H9 (cell line): ENCODE measurements at regions not wholly inside any gene's neighbourhood (a gene's known extent, or its start where the extent isn't known, plus 50 kb on each side); places are given as distances from the start of the nearest gene placed in this dataset.

Source experiments
- DNase-seq: peaks from one replicate; pipeline ENCODE4 v3.0.0-alpha.2; 2017
- H2AFZ ChIP-seq: one replicate; pipeline ENCODE4 v1.6.1; 2013; ENCODE audit warnings: mild to moderate bottlenecking, low read length, control low read depth, moderate library complexity
- H2AK5ac ChIP-seq: 2 replicates; pipeline ENCODE4 v1.6.1; 2013; ENCODE audit warnings: low read length, control low read depth, mixed read lengths; ENCODE audit not compliant: insufficient read length
- H2BK120ac ChIP-seq: one replicate; pipeline ENCODE4 v1.6.1; 2013; ENCODE audit warnings: low read depth, mild to moderate bottlenecking, low read length, control low read depth, inconsistent platforms; ENCODE audit not compliant: poor library complexity, severe bottlenecking
- H2BK12ac ChIP-seq: 2 replicates; pipeline ENCODE4 v1.6.1; 2013; ENCODE audit warnings: low read length, control low read depth, mixed read lengths, low read depth; ENCODE audit not compliant: insufficient read length
- H2BK15ac ChIP-seq: 2 replicates; pipeline ENCODE4 v1.6.1; 2013; ENCODE audit warnings: low read depth, low read length, control low read depth
- H2BK20ac ChIP-seq: one replicate; pipeline ENCODE4 v1.6.1; 2013; ENCODE audit warnings: low read depth, mild to moderate bottlenecking, low read length, control low read depth, inconsistent platforms; ENCODE audit not compliant: poor library complexity, severe bottlenecking
- H2BK5ac ChIP-seq: 2 replicates; pipeline ENCODE4 v1.6.1; 2013; ENCODE audit warnings: low read length, control low read depth, mixed read lengths; ENCODE audit not compliant: insufficient read length
- H3K14ac ChIP-seq: 2 replicates; pipeline ENCODE4 v1.6.1; 2013; ENCODE audit warnings: low read length, control low read depth; ENCODE audit not compliant: insufficient read depth
- H3K18ac ChIP-seq: 2 replicates; pipeline ENCODE4 v1.6.1; 2013; ENCODE audit warnings: low read depth, mild to moderate bottlenecking, mixed read lengths, low read length, control low read depth; ENCODE audit not compliant: insufficient read length
- H3K23ac ChIP-seq: 2 replicates; pipeline ENCODE4 v1.6.1; 2013; ENCODE audit warnings: low read length, control low read depth, mixed read lengths, low read depth; ENCODE audit not compliant: insufficient read length
- H3K23me2 ChIP-seq: 2 replicates; pipeline ENCODE4 v1.6.1; 2013; ENCODE audit warnings: low read depth, mild to moderate bottlenecking, mixed read lengths, low read length, control low read depth; ENCODE audit not compliant: insufficient read length, poor library complexity, severe bottlenecking
- H3K27ac ChIP-seq: 2 replicates; pipeline ENCODE4 v1.5.1; 2013; ENCODE audit warnings: low read length, control low read depth, mixed read lengths, low read depth; ENCODE audit not compliant: insufficient read length
- H3K27me3 ChIP-seq: 2 replicates; pipeline ENCODE4 v1.6.1; 2013; ENCODE audit warnings: low read length, control low read depth, inconsistent platforms; ENCODE audit not compliant: insufficient read depth
- H3K4ac ChIP-seq: 2 replicates; pipeline ENCODE4 v1.6.1; 2013; ENCODE audit warnings: low read depth, mild to moderate bottlenecking, control low read depth, inconsistent platforms, low read length, moderate library complexity
- H3K4me1 ChIP-seq: 2 replicates; pipeline ENCODE4 v1.6.1; 2013; ENCODE audit warnings: low read length, control low read depth, inconsistent platforms; ENCODE audit not compliant: insufficient read depth
- H3K4me2 ChIP-seq: 2 replicates; pipeline ENCODE4 v1.6.1; 2013; ENCODE audit warnings: low read length, control low read depth, mixed read lengths; ENCODE audit not compliant: insufficient read length, insufficient read depth
- H3K56ac ChIP-seq: 2 replicates; pipeline ENCODE4 v1.6.1; 2013; ENCODE audit warnings: low read depth, mild to moderate bottlenecking, mixed read lengths, low read length, control low read depth; ENCODE audit not compliant: insufficient read length
- H3K79me1 ChIP-seq: 2 replicates; pipeline ENCODE4 v1.6.1; 2013; ENCODE audit warnings: low read depth, mild to moderate bottlenecking, moderate library complexity, low read length, control low read depth, inconsistent platforms; ENCODE audit not compliant: insufficient read depth, poor library complexity, severe bottlenecking
- H3K79me2 ChIP-seq: 2 replicates; pipeline ENCODE4 v1.6.1; 2013; ENCODE audit warnings: low read length, control low read depth, inconsistent platforms; ENCODE audit not compliant: insufficient read depth
- H3K9ac ChIP-seq: 2 replicates; pipeline ENCODE4 v1.6.1; 2013; ENCODE audit warnings: low read length, control low read depth, mixed read lengths; ENCODE audit not compliant: insufficient read length; ENCODE audit errors: extremely low read depth
- H3K9me3 ChIP-seq: one replicate; pipeline ENCODE4 v1.6.1; 2013; ENCODE audit warnings: low read depth, low read length, inconsistent platforms; ENCODE audit not compliant: control insufficient read depth
- H3T11ph ChIP-seq: one replicate; pipeline ENCODE4 v1.6.1; 2013; ENCODE audit warnings: mild to moderate bottlenecking, low read length, control low read depth, inconsistent platforms
- H4K20me1 ChIP-seq: one replicate; pipeline ENCODE4 v1.6.1; 2013; ENCODE audit not compliant: control insufficient read depth, insufficient read length, insufficient read depth
- H4K5ac ChIP-seq: 2 replicates; pipeline ENCODE4 v1.6.1; 2013; ENCODE audit warnings: low read depth, mild to moderate bottlenecking, mixed read lengths, low read length, control low read depth; ENCODE audit not compliant: insufficient read length
- H4K8ac ChIP-seq: replicated peaks from 2 replicates; pipeline ENCODE4 v1.6.1; 2013; ENCODE audit warnings: low read length, control low read depth, mixed read lengths, low read depth; ENCODE audit not compliant: insufficient read length
- H4K91ac ChIP-seq: 2 replicates; pipeline ENCODE4 v1.6.1; 2013; ENCODE audit warnings: low read depth, mild to moderate bottlenecking, moderate library complexity, mixed read lengths, low read length, control low read depth; ENCODE audit not compliant: insufficient read length
- H3K27ac Mint-ChIP-seq, 3 experiments: 2 replicates in 2 of 3; 3 replicates in 1 of 3; pipeline ENCODE4 v1.8.0; 2020 to 2021; ENCODE audit warnings: mixed read lengths in 3 of 3, mild to moderate bottlenecking in 1 of 3, moderate library complexity in 1 of 3
- H3K27me3 Mint-ChIP-seq: 2 replicates; pipeline ENCODE4 v1.8.0; 2021; ENCODE audit warnings: low read depth, mild to moderate bottlenecking, moderate library complexity, mixed read lengths
- H3K36me3 Mint-ChIP-seq, 3 experiments: 2 replicates in 2 of 3; 3 replicates in 1 of 3; pipeline ENCODE4 v1.8.0; 2020 to 2021; ENCODE audit warnings: low read depth in 3 of 3, mixed read lengths in 3 of 3; ENCODE audit not compliant: insufficient read depth in 1 of 3
- H3K4me1 Mint-ChIP-seq, 2 experiments: 2 replicates each; pipeline ENCODE4 v1.8.0; 2020; ENCODE audit warnings: mixed read lengths in 2 of 2
- H3K4me3 Mint-ChIP-seq, 2 experiments: 2 replicates in 1 of 2; 3 replicates in 1 of 2; pipeline ENCODE4 v1.8.0; 2020 to 2021; ENCODE audit warnings: mild to moderate bottlenecking in 2 of 2, mixed read lengths in 2 of 2, moderate library complexity in 1 of 2
- H3K9me3 Mint-ChIP-seq, 2 experiments: 2 replicates in 1 of 2; 3 replicates in 1 of 2; pipeline ENCODE4 v1.8.0; 2020; ENCODE audit warnings: mild to moderate bottlenecking in 2 of 2, mixed read lengths in 2 of 2, moderate library complexity in 1 of 2
- WGBS: extraction: QIAGEN DNeasy Blood & Tissue Kit; methylation state at CpG from one replicate; pipeline ENCODE4 v1.1.7; 2013; ENCODE audit warnings: missing lambda C conversion rate, low lambda C conversion rate, mixed read lengths; ENCODE audit not compliant: insufficient read length; ENCODE audit errors: extremely low coverage; 5-methylcytosine and 5-hydroxymethylcytosine counted together
- TF ChIP-seq, protein P1 (sequence below): fragments of 200-600 bp; sonication (generic); conservative IDR thresholded peaks from 3 replicates; pipeline ENCODE4 v1.8.0; 2021; ENCODE audit warnings: antibody characterized with exemption, mild to moderate bottlenecking

DNA sequence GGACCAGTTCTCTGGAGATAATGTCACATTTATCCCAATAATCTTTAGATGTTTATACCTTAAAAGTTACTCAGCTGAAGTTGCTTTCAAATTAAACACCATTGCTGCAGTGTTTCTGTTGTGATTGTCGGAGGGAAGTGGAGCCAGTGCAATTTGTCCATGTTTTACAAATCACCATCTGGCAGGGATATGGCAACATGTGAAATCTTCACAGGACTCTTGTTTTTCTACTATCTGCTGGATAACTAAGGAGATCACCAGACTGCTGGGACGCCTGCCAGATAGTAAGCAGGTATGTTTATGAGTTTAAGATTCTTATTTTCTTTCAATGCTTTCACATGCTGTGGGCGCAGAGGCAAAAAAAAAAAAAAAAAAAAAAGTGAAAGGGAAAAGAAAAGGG, 100.3 kb upstream of the SOX5 start:
- no peak overlapping the region for H3K4ac ChIP-seq
- no peak overlapping the region for H2BK20ac ChIP-seq
- no CpG with 5 or more reads among the region's 3 CpGs for WGBS
- H3K14ac ChIP-seq = no peak overlapping the region
- no peak overlapping the region for H3K4me3 Mint-ChIP-seq
- no peak overlapping the region for H3K4me2 ChIP-seq
- H2AFZ ChIP-seq = no peak overlapping the region
- H3K9me3 Mint-ChIP-seq = peaks cover 2 to 5% of the 10 kb centered on the region in 2 experiments; a peak in 1 of 5 replicates
- no peak for DNase-seq
- no peaks in the 10 kb centered on the region for H3K27me3 ChIP-seq
- no peak overlapping the region for H2BK12ac ChIP-seq
- no peaks in the 10 kb centered on the region for H3K23me2 ChIP-seq
- no peak overlapping the region for H2BK120ac ChIP-seq
- H3K4me1 Mint-ChIP-seq = no peaks in the 10 kb centered on the region
- no peaks in the 10 kb centered on the region for H3K79me1 ChIP-seq
- no peaks in the 10 kb centered on the region for H3K4me1 ChIP-seq
- H3K18ac ChIP-seq = no peak overlapping the region
- no peak overlapping the region for H4K8ac ChIP-seq
- H2BK5ac ChIP-seq = no peak overlapping the region
- H3K56ac ChIP-seq = no peak overlapping the region
- no peaks in the 10 kb centered on the region for H4K20me1 ChIP-seq
- peaks cover 0 to 4% (median 0%) of the 10 kb centered on the region in 3 experiments; a peak in 2 of 7 replicates for H3K36me3 Mint-ChIP-seq
- H2AK5ac ChIP-seq = no peak overlapping the region
- H3K27ac Mint-ChIP-seq = no peak overlapping the region
- H3K27me3 Mint-ChIP-seq = no peaks in the 10 kb centered on the region
- no peaks in the 10 kb centered on the region for H3K79me2 ChIP-seq
- no peak overlapping the region for H3K27ac ChIP-seq
- no peak overlapping the region for H3K23ac ChIP-seq
- H3K9ac ChIP-seq = no peak overlapping the region
- no peaks in the 10 kb centered on the region for H3K9me3 ChIP-seq
- H4K91ac ChIP-seq = no peak overlapping the region
- H3T11ph ChIP-seq = no peak overlapping the region
- no peak overlapping the region for H4K5ac ChIP-seq
- H2BK15ac ChIP-seq = no peak overlapping the region
- TF ChIP-seq, protein P1, sequence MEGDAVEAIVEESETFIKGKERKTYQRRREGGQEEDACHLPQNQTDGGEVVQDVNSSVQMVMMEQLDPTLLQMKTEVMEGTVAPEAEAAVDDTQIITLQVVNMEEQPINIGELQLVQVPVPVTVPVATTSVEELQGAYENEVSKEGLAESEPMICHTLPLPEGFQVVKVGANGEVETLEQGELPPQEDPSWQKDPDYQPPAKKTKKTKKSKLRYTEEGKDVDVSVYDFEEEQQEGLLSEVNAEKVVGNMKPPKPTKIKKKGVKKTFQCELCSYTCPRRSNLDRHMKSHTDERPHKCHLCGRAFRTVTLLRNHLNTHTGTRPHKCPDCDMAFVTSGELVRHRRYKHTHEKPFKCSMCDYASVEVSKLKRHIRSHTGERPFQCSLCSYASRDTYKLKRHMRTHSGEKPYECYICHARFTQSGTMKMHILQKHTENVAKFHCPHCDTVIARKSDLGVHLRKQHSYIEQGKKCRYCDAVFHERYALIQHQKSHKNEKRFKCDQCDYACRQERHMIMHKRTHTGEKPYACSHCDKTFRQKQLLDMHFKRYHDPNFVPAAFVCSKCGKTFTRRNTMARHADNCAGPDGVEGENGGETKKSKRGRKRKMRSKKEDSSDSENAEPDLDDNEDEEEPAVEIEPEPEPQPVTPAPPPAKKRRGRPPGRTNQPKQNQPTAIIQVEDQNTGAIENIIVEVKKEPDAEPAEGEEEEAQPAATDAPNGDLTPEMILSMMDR = no peak
